Mucosa of descending colon (tissue), 3 donors: ENCODE measurements at regions not wholly inside any gene's neighbourhood (a gene's known extent, or its start where the extent isn't known, plus 50 kb on each side); places are given as distances from the start of the nearest gene placed in this dataset.

ENCODE experiments used
- ATAC-seq: fragments of 200-7000 bp; cut with Tn5 transposase; one replicate; pipeline ENCODE4 v1.9.1; 2020; ENCODE audit warnings: mild to moderate bottlenecking, moderate library complexity
- DNase-seq, 3 donors: peaks; one replicate each; pipeline ENCODE4 v3.0.0-alpha.2; 2020
- H3K36me3 ChIP-seq: fragments of 200-600 bp; one replicate; pipeline ENCODE4 v1.8.0; 2021; ENCODE audit warnings: low read depth, mild to moderate bottlenecking
- H3K4me1 ChIP-seq: fragments of 200-600 bp; one replicate; pipeline ENCODE4 v1.8.0; 2021; ENCODE audit warnings: low read depth, mild to moderate bottlenecking
- H3K4me3 ChIP-seq: fragments of 200-600 bp; one replicate; pipeline ENCODE4 v1.8.0; 2021; ENCODE audit warnings: mild to moderate bottlenecking
- H3K9me3 ChIP-seq: fragments of 200-600 bp; one replicate; pipeline ENCODE4 v1.8.0; 2021; ENCODE audit warnings: mild to moderate bottlenecking
- intact Hi-C, 2 donors: fragments of 100-400 bp; cut with DNase I in 1 of 2; cut with micrococcal nuclease in 1 of 2; formaldehyde crosslinking; loops; one replicate each; pipeline versions ENCODE4 v1.11.0 to v1.11.1; 2022; cut with DNase I, micrococcal nuclease
- TF ChIP-seq, protein P1 (sequence below): fragments of 200-600 bp; IDR thresholded peaks from one replicate; pipeline ENCODE4 v1.8.0; 2022; ENCODE audit warnings: antibody characterized with exemption, mild to moderate bottlenecking
- donor health status: DM: no; HTN: no; CAD: no; lungs with moderate emphysema.
- donor health status: DM: no; HTN: no; CAD: no.
- donor health status: DM: no; HTN: yes; CAD: no.

GRCh38 chr16:82384017-82384416 is 214.0 kb upstream of the MPHOSPH6 start:
- no peaks in the 10 kb centered on the region for H3K9me3 ChIP-seq
- H3K4me3 ChIP-seq: no peak overlapping the region
- ATAC-seq (no peak), DNase-seq (no peak)
- TF ChIP-seq, protein P1, sequence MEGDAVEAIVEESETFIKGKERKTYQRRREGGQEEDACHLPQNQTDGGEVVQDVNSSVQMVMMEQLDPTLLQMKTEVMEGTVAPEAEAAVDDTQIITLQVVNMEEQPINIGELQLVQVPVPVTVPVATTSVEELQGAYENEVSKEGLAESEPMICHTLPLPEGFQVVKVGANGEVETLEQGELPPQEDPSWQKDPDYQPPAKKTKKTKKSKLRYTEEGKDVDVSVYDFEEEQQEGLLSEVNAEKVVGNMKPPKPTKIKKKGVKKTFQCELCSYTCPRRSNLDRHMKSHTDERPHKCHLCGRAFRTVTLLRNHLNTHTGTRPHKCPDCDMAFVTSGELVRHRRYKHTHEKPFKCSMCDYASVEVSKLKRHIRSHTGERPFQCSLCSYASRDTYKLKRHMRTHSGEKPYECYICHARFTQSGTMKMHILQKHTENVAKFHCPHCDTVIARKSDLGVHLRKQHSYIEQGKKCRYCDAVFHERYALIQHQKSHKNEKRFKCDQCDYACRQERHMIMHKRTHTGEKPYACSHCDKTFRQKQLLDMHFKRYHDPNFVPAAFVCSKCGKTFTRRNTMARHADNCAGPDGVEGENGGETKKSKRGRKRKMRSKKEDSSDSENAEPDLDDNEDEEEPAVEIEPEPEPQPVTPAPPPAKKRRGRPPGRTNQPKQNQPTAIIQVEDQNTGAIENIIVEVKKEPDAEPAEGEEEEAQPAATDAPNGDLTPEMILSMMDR: no peak
- H3K4me1 ChIP-seq: no peaks in the 10 kb centered on the region
- H3K36me3 ChIP-seq: no peaks in the 10 kb centered on the region
- intact Hi-C loops: no loop called here

GRCh38 chr16:82382521-82382920 is 212.5 kb upstream of the MPHOSPH6 start:
- intact Hi-C loops: no loop called here
- no peaks in the 10 kb centered on the region for H3K4me1 ChIP-seq
- no peak for DNase-seq
- H3K4me3 ChIP-seq: no peak overlapping the region
- no peaks in the 10 kb centered on the region for H3K9me3 ChIP-seq
- no peak for ATAC-seq
- H3K36me3 ChIP-seq: no peaks in the 10 kb centered on the region
- TF ChIP-seq, protein P1: no peak

GRCh38 chr16:82379551-82379950 is 209.5 kb upstream of the MPHOSPH6 start:
- no peaks in the 10 kb centered on the region for H3K4me1 ChIP-seq
- DNase-seq (no peak), ATAC-seq (no peak)
- no peaks in the 10 kb centered on the region for H3K9me3 ChIP-seq
- intact Hi-C loops: no loop called here
- H3K4me3 ChIP-seq: no peak overlapping the region
- TF ChIP-seq, protein P1: no peak
- no peaks in the 10 kb centered on the region for H3K36me3 ChIP-seq

DNA sequence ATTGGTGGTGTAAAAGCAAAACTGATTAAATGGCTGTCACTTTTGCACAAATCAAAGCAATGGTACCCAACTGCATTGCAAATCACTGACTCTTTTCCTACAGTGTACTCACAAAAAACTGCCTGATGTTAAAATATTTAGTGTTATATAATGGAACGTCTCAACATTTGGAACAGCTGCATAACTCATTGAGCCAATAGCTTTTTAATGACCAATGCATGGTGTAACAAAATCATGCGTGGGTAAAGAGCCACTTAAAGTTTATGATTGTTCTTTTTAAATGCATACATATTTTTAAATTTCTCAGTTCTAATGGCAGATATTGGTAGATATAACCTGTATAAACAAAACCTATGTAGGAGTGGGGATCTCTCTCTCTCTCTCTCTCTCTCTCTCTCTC is 204.0 kb upstream of the MPHOSPH6 start:
- DNase-seq (no peak), ATAC-seq (no peak)
- TF ChIP-seq, protein P1: no peak

GRCh38 chr16:82370282-82370681 is 200.3 kb upstream of the MPHOSPH6 start:
- DNase-seq: no peak
- Histone ChIP-seq H3K9me3 (no peaks in the 10 kb centered on the region), H3K4me1 (no peaks in the 10 kb centered on the region), H3K36me3 (no peaks in the 10 kb centered on the region), H3K4me3 (no peak overlapping the region)
- intact Hi-C loops: no loop called here
- TF ChIP-seq, protein P1: no peak
- no peak for ATAC-seq

More for the DNA sequence above, 204.0 kb upstream of the MPHOSPH6 start:
- H3K4me3 ChIP-seq: no peak overlapping the region
- H3K36me3 ChIP-seq: no peaks in the 10 kb centered on the region
- H3K4me1 ChIP-seq: no peaks in the 10 kb centered on the region
- intact Hi-C loops: no loop called here
- no peaks in the 10 kb centered on the region for H3K9me3 ChIP-seq

GRCh38 chr16:82368041-82368440 is 198.0 kb upstream of the MPHOSPH6 start:
- DNase-seq (peak in 1 of 3 donors; percentile 59), ATAC-seq (peak; percentile 48)
- intact Hi-C loops: no loop called here
- Histone ChIP-seq H3K36me3 (no peaks in the 10 kb centered on the region), H3K9me3 (no peaks in the 10 kb centered on the region), H3K4me1 (no peaks in the 10 kb centered on the region), H3K4me3 (no peak overlapping the region)
- TF ChIP-seq, protein P1: no peak
